ENCODE measurements at regions not wholly inside any gene's neighbourhood (a gene's known extent, or its start where the extent isn't known, plus 50 kb on each side); places are given as distances from the start of the nearest gene placed in this dataset.

- H3K4me3 ChIP-seq (ENCODE audit: control insufficient read depth in 1 of 7, extremely low read depth in 1 of 7, insufficient read depth in 4 of 7, low read depth in 2 of 7, low read length in 6 of 7) = no peak overlapping the region
- H3K36me3 ChIP-seq (ENCODE audit: control insufficient read depth in 4 of 4, insufficient read depth in 4 of 4, low read length in 3 of 4) = no peaks in the 10 kb centered on the region
- no peak for DNase-seq
- 98% methylated on average over 21 of the region's 24 CpGs for WGBS (ENCODE audit: insufficient coverage)
- no peaks in the 10 kb centered on the region for H3K4me1 ChIP-seq (ENCODE audit: control extremely low read depth in 1 of 4, control insufficient read depth in 4 of 4, insufficient read depth in 4 of 4, low read length in 3 of 4)
- H3K27me3 ChIP-seq (replicated peaks in 2 of 5; ENCODE audit: control insufficient read depth in 4 of 5, insufficient read depth in 5 of 5, low read length in 4 of 5) = peaks cover 0 to 6% (median 0%) of the 10 kb centered on the region in 5 experiments
- CTCF ChIA-PET = interaction anchor here (1.2 to 1.5 kb wide), 3 partner anchors 25 to 152 kb away, joined by 3 to 5 read pairs (median 4); no protein-coding TSS in a partner anchor
- H3K9me3 ChIP-seq (ENCODE audit: control extremely low read depth in 1 of 5, control insufficient read depth in 4 of 5, insufficient read depth in 2 of 5, low read depth in 1 of 5, low read length in 4 of 5) = peaks cover 0 to 2% (median 0%) of the 10 kb centered on the region in 5 experiments
- POLR2A ChIA-PET = no interaction called here
- no peak overlapping the region for H3K27ac ChIP-seq (ENCODE audit: insufficient read depth in 1 of 2, low read depth in 1 of 2, low read length in 2 of 2, poor library complexity in 1 of 2, severe bottlenecking in 2 of 2)
Measured at GRCh38 chr10:132486539-132487121, 51.0 kb upstream of the INPP5A start.

- WGBS (ENCODE audit: insufficient coverage) = 96% methylated on average over 40 of the region's 41 CpGs
- ChIA-PET CTCF (interaction anchor here (1.2 to 1.5 kb wide), 3 partner anchors 24 to 151 kb away, joined by 3 to 5 read pairs (median 4); no protein-coding TSS in a partner anchor), POLR2A (no interaction called here)
- Histone ChIP-seq H3K4me3 (ENCODE audit: control insufficient read depth in 1 of 7, extremely low read depth in 1 of 7, insufficient read depth in 4 of 7, low read depth in 2 of 7, low read length in 6 of 7) (no peak overlapping the region), H3K36me3 (ENCODE audit: control insufficient read depth in 4 of 4, insufficient read depth in 4 of 4, low read length in 3 of 4) (no peaks in the 10 kb centered on the region), H3K27ac (ENCODE audit: insufficient read depth in 1 of 2, low read depth in 1 of 2, low read length in 2 of 2, poor library complexity in 1 of 2, severe bottlenecking in 2 of 2) (no peak overlapping the region), H3K27me3 (replicated peaks in 2 of 5; ENCODE audit: control insufficient read depth in 4 of 5, insufficient read depth in 5 of 5, low read length in 4 of 5) (peaks cover 0 to 3% (median 0%) of the 10 kb centered on the region in 5 experiments), H3K9me3 (ENCODE audit: control extremely low read depth in 1 of 5, control insufficient read depth in 4 of 5, insufficient read depth in 2 of 5, low read depth in 1 of 5, low read length in 4 of 5) (peaks cover 0 to 2% (median 0%) of the 10 kb centered on the region in 5 experiments), H3K4me1 (ENCODE audit: control extremely low read depth in 1 of 4, control insufficient read depth in 4 of 4, insufficient read depth in 4 of 4, low read length in 3 of 4) (no peaks in the 10 kb centered on the region)
- DNase-seq = no peak
Measured at GRCh38 chr10:132487241-132488135, 50.1 kb upstream of the INPP5A start.

All from common myeloid progenitor, CD34-positive (primary cell).